T-cell (primary cell): ENCODE measurements at regions not wholly inside any gene's neighbourhood (a gene's known extent, or its start where the extent isn't known, plus 50 kb on each side); places are given as distances from the start of the nearest gene placed in this dataset.

Experiments used
- ATAC-seq, 4 experiments: fragments of 200-7000 bp in 3 of 4; fragments of 150-1000 bp in 1 of 4; cut with Tn5 transposase; replicated peaks in 1 of 4; 1 replicate in 3 of 4; 2 replicates in 1 of 4; pipeline ENCODE4 v1.10.0; 2021; ENCODE audit warnings: moderate library complexity in 3 of 4, mild to moderate bottlenecking in 2 of 4, moderate number of reproducible peaks in 1 of 4
- CTCF ChIA-PET, 2 donors: fragments of 300-600 bp; sonication (Branson Sonifier 250); formaldehyde crosslinking; loops; one replicate each; lab custom pipeline; 2022; ENCODE audit warnings: antibody characterized with exemption in 2 of 2; lab: Charles Lee
- POLR2A ChIA-PET, 2 donors: fragments of 300-600 bp; sonication (Branson Sonifier 250); formaldehyde crosslinking; loops; one replicate each; lab custom pipeline; 2022; ENCODE audit warnings: antibody characterized with exemption in 2 of 2; lab: Charles Lee
- DNase-seq, 35 experiments: peaks; one replicate each; pipeline versions ENCODE4 v3.0.0 to v3.0.0-alpha.2; 2013 to 2023
- H3K27ac ChIP-seq: one replicate; pipeline ENCODE4 v1.5.1; 2013; ENCODE audit warnings: low read length
- H3K27me3 ChIP-seq, 2 experiments: replicated peaks in 1 of 2; 1 replicate in 1 of 2; 2 replicates in 1 of 2; pipeline versions ENCODE4 v1.6.1 to v1.7.0; 2013; ENCODE audit warnings: low read length in 1 of 2, mixed read lengths in 1 of 2; ENCODE audit not compliant: control insufficient read depth in 2 of 2, insufficient read depth in 2 of 2; ENCODE audit errors: extremely low read depth in 1 of 2
- H3K36me3 ChIP-seq, 2 donors: 1 replicate in 1 of 2; 2 replicates in 1 of 2; pipeline versions ENCODE4 v1.6.1 to v1.7.0; 2013; ENCODE audit warnings: low read length in 1 of 2; ENCODE audit not compliant: control insufficient read depth in 2 of 2, insufficient read depth in 1 of 2; ENCODE audit errors: extremely low read depth in 1 of 2
- H3K4me1 ChIP-seq, 2 experiments: 1 replicate in 1 of 2; 2 replicates in 1 of 2; pipeline versions ENCODE4 v1.6.1 to v1.7.0; 2013; ENCODE audit warnings: low read length in 2 of 2, mixed read lengths in 1 of 2; ENCODE audit not compliant: insufficient read depth in 2 of 2, control insufficient read depth in 1 of 2; ENCODE audit errors: extremely low read depth in 1 of 2
- H3K4me3 ChIP-seq, 2 donors: 1 replicate in 1 of 2; 2 replicates in 1 of 2; pipeline versions ENCODE4 v1.5.1 to v1.7.0; 2013; ENCODE audit warnings: mild to moderate bottlenecking in 2 of 2, low read length in 1 of 2, moderate library complexity in 1 of 2; ENCODE audit not compliant: control insufficient read depth in 1 of 2; ENCODE audit errors: extremely low read depth in 1 of 2
- H3K9me3 ChIP-seq: 2 replicates; pipeline ENCODE4 v1.7.0; 2013
- H3K27ac Mint-ChIP-seq, 2 donors: one replicate each; pipeline ENCODE4 v1.8.0; 2020 to 2021; ENCODE audit warnings: mild to moderate bottlenecking in 2 of 2, mixed read lengths in 2 of 2
- H3K27me3 Mint-ChIP-seq, 2 donors: one replicate each; pipeline ENCODE4 v1.8.0; 2021 to 2022; ENCODE audit warnings: mixed read lengths in 2 of 2
- H3K36me3 Mint-ChIP-seq: one replicate; pipeline ENCODE4 v1.8.0; 2021; ENCODE audit warnings: mixed read lengths
- H3K4me1 Mint-ChIP-seq, 3 donors: one replicate each; pipeline ENCODE4 v1.8.0; 2020 to 2022; ENCODE audit warnings: mixed read lengths in 3 of 3, mild to moderate bottlenecking in 1 of 3
- H3K4me3 Mint-ChIP-seq, 3 donors: one replicate each; pipeline ENCODE4 v1.8.0; 2020 to 2022; ENCODE audit warnings: mild to moderate bottlenecking in 3 of 3, mixed read lengths in 3 of 3, moderate library complexity in 3 of 3
- H3K9me3 Mint-ChIP-seq, 3 donors: one replicate each; pipeline ENCODE4 v1.8.0; 2020 to 2022; ENCODE audit warnings: mixed read lengths in 3 of 3
- WGBS: methylation state at CpG from one replicate; pipeline ENCODE4 v1.1.5; 2013; ENCODE audit warnings: missing lambda C conversion rate; ENCODE audit not compliant: insufficient coverage; 5-methylcytosine and 5-hydroxymethylcytosine counted together

DNA sequence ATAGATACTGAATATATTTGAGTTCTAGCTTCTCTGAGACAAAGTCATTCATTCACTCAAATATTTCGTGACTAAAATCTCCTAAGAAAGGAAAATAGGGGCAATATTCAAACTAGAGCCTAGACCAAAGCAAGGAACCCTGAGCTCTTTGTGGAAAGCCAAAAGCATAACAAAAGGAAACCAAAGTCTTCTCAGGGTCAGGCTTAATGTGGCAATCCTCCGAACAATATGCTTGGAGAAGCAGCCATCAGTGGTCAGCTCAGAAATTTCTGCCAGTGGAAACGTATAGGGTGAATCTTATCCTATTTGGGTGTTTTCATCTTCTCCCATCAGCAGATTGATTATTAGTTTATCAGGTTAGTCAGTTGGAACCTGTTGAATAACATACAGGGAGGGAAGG lies 151.3 kb upstream of the SLC13A1 start:
- Histone ChIP-seq H3K27me3 (no peaks in the 10 kb centered on the region), H3K27ac (no peak overlapping the region), H3K4me1 (no peaks in the 10 kb centered on the region), H3K4me3 (no peak overlapping the region), H3K36me3 (no peaks in the 10 kb centered on the region), H3K9me3 (no peaks in the 10 kb centered on the region)
- no peaks in the 10 kb centered on the region for H3K27me3 Mint-ChIP-seq
- H3K27ac Mint-ChIP-seq, result no peak overlapping the region
- H3K4me1 Mint-ChIP-seq, result no peaks in the 10 kb centered on the region
- H3K36me3 Mint-ChIP-seq, result no peaks in the 10 kb centered on the region
- DNase-seq, result no peak
- ChIA-PET CTCF (no interaction called here), POLR2A (no interaction called here)
- H3K4me3 Mint-ChIP-seq, result no peak overlapping the region
- H3K9me3 Mint-ChIP-seq, result peaks cover 0 to 4% (median 0%) of the 10 kb centered on the region in 3 donors
- no peak for ATAC-seq
- 100% methylated on average over 1 of the region's 3 CpGs for WGBS

DNA sequence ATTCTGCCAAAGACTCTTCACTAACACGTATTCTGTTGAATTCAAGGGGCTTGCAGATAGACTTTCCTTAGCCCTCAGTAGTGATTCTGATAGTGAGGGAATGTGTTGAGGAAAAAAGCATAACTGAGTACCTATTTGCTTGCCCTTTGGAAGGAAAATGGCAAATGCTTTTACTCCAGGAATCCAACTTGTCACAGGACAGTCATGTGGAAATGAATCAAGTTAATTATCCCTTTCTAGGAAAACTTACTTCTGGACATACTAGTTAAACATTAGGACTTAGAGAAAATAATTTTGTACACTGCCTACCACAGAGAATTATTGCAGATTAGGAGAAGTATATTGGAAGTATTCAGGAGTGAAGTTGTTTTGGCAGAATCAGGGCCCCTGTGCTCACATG lies 148.9 kb upstream of the SLC13A1 start:
- WGBS, result no CpG with 5 or more reads among the region's 1 CpG
- Mint-ChIP-seq H3K27ac (no peak overlapping the region), H3K9me3 (peaks cover 0 to 7% (median 0%) of the 10 kb centered on the region in 3 donors), H3K27me3 (no peaks in the 10 kb centered on the region), H3K4me1 (no peaks in the 10 kb centered on the region), H3K36me3 (no peaks in the 10 kb centered on the region), H3K4me3 (no peak overlapping the region)
- no peaks in the 10 kb centered on the region for H3K4me1 ChIP-seq
- no peak overlapping the region for H3K4me3 ChIP-seq
- no peaks in the 10 kb centered on the region for H3K9me3 ChIP-seq
- H3K27me3 ChIP-seq, result no peaks in the 10 kb centered on the region
- POLR2A ChIA-PET, result no interaction called here
- DNase-seq (no peak), ATAC-seq (no peak)
- no peak overlapping the region for H3K27ac ChIP-seq
- CTCF ChIA-PET, result no interaction called here
- H3K36me3 ChIP-seq, result no peaks in the 10 kb centered on the region

DNA sequence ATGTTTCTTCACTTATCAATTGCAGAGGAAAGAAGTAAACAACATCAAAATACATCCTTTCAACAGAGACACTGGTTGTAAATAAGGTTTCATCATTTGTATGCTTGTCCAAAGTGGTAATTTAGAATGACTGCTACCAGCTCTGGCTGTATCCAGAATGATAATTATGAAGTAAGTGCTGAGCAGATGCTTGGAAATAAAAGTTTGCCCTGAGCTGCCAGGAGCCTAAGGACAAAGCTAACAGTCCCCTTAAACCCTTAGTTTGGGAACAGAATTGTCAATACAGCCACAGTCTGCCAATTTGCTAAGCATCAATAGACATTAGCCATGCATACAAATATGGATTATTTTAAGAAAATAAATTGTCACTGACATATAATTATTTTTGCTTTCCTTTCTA lies 147.0 kb upstream of the SLC13A1 start:
- DNase-seq (no peak), ATAC-seq (no peak)
- no peaks in the 10 kb centered on the region for H3K27me3 Mint-ChIP-seq
- H3K9me3 Mint-ChIP-seq, result peaks cover 0 to 7% (median 0%) of the 10 kb centered on the region in 3 donors
- no peaks in the 10 kb centered on the region for H3K36me3 Mint-ChIP-seq
- H3K4me3 Mint-ChIP-seq, result no peak overlapping the region
- H3K4me1 ChIP-seq, result no peaks in the 10 kb centered on the region
- CTCF ChIA-PET, result interaction anchor here in 1 of 2 donors (0.6 kb wide), 1 partner anchor 169 kb away, joined by 3 read pairs; no protein-coding TSS in a partner anchor
- POLR2A ChIA-PET, result no interaction called here
- no peaks in the 10 kb centered on the region for H3K27me3 ChIP-seq
- no peak overlapping the region for H3K27ac Mint-ChIP-seq
- no peak overlapping the region for H3K4me3 ChIP-seq
- H3K36me3 ChIP-seq, result no peaks in the 10 kb centered on the region
- H3K9me3 ChIP-seq, result no peaks in the 10 kb centered on the region
- no peaks in the 10 kb centered on the region for H3K4me1 Mint-ChIP-seq
- no peak overlapping the region for H3K27ac ChIP-seq

DNA sequence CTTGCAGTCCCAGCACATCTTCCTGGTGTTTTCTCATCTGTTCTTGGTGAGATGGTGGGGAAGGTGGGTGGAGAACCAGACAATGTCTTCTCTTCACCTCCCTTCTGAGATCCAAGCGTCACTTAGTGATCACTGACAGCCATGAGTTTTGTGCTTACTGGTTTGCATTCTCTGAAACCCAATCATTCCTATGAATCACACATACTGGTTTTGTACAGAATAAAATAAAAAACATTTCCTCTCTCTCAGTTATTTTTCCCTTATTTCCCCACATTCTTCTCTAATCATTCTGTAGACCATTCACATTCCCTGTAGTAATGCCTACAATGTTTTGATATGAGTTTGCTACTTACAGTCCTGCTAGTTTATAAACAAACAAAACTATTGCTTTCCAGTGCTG lies 143.8 kb upstream of the SLC13A1 start:
- Mint-ChIP-seq H3K9me3 (peaks cover 8 to 15% (median 9%) of the 10 kb centered on the region in 3 donors), H3K4me3 (no peak overlapping the region), H3K27ac (no peak overlapping the region), H3K27me3 (no peaks in the 10 kb centered on the region), H3K4me1 (no peaks in the 10 kb centered on the region), H3K36me3 (no peaks in the 10 kb centered on the region)
- H3K9me3 ChIP-seq, result no peaks in the 10 kb centered on the region
- CTCF ChIA-PET, result no interaction called here
- no peaks in the 10 kb centered on the region for H3K4me1 ChIP-seq
- H3K4me3 ChIP-seq, result no peak overlapping the region
- POLR2A ChIA-PET, result no interaction called here
- H3K36me3 ChIP-seq, result no peaks in the 10 kb centered on the region
- H3K27ac ChIP-seq, result no peak overlapping the region
- no peak for ATAC-seq
- no peak for DNase-seq
- H3K27me3 ChIP-seq, result no peaks in the 10 kb centered on the region
- WGBS, result 86% methylated on average over 1 of the region's 1 CpG

- no peaks in the 10 kb centered on the region for H3K36me3 ChIP-seq
- H3K27me3 Mint-ChIP-seq, result no peaks in the 10 kb centered on the region
- H3K9me3 ChIP-seq, result no peaks in the 10 kb centered on the region
These were observed 141.3 kb upstream of the SLC13A1 start for GRCh38 chr7:123341102-123341501.

GRCh38 chr7:123338688-123339087 lies 138.9 kb upstream of the SLC13A1 start:
- H3K4me3 Mint-ChIP-seq, result no peak overlapping the region
- H3K27ac ChIP-seq, result no peak overlapping the region
- ChIA-PET CTCF (no interaction called here), POLR2A (no interaction called here)
- no peaks in the 10 kb centered on the region for H3K9me3 ChIP-seq
- no peaks in the 10 kb centered on the region for H3K4me1 Mint-ChIP-seq
- H3K4me3 ChIP-seq, result no peak overlapping the region
- no peaks in the 10 kb centered on the region for H3K27me3 Mint-ChIP-seq
- H3K27ac Mint-ChIP-seq, result no peak overlapping the region
- peaks cover 10 to 18% (median 11%) of the 10 kb centered on the region in 3 donors for H3K9me3 Mint-ChIP-seq
- DNase-seq (no peak), ATAC-seq (no peak)
- H3K27me3 ChIP-seq, result no peaks in the 10 kb centered on the region
- no peaks in the 10 kb centered on the region for H3K36me3 ChIP-seq
- H3K36me3 Mint-ChIP-seq, result no peaks in the 10 kb centered on the region
- H3K4me1 ChIP-seq, result no peaks in the 10 kb centered on the region

More at GRCh38 chr7:123341102-123341501, 141.3 kb upstream of the SLC13A1 start:
- Histone ChIP-seq H3K27me3 (no peaks in the 10 kb centered on the region), H3K27ac (no peak overlapping the region), H3K4me3 (no peak overlapping the region), H3K4me1 (no peaks in the 10 kb centered on the region)
- Mint-ChIP-seq H3K27ac (no peak overlapping the region), H3K36me3 (no peaks in the 10 kb centered on the region), H3K4me1 (no peaks in the 10 kb centered on the region), H3K9me3 (peaks cover 9 to 15% (median 11%) of the 10 kb centered on the region in 3 donors), H3K4me3 (no peak overlapping the region)
- CTCF ChIA-PET, result no interaction called here
- POLR2A ChIA-PET, result no interaction called here
- DNase-seq (no peak), ATAC-seq (no peak)
- WGBS, result no CpG with 5 or more reads among the region's 1 CpG

- Histone ChIP-seq H3K9me3 (no peaks in the 10 kb centered on the region), H3K4me3 (no peak overlapping the region), H3K36me3 (no peaks in the 10 kb centered on the region), H3K27ac (no peak overlapping the region), H3K27me3 (peaks cover 0 to 3% of the 10 kb centered on the region in 2 experiments), H3K4me1 (no peaks in the 10 kb centered on the region)
- DNase-seq, result no peak
- H3K27me3 Mint-ChIP-seq, result no peaks in the 10 kb centered on the region
- ChIA-PET CTCF (no interaction called here), POLR2A (no interaction called here)
- H3K9me3 Mint-ChIP-seq, result peaks cover 11 to 19% (median 15%) of the 10 kb centered on the region in 3 donors
- no peak overlapping the region for H3K4me3 Mint-ChIP-seq
- no peaks in the 10 kb centered on the region for H3K4me1 Mint-ChIP-seq
- H3K27ac Mint-ChIP-seq, result no peak overlapping the region
- WGBS, result 67% methylated on average over 4 of the region's 4 CpGs
- H3K36me3 Mint-ChIP-seq, result no peaks in the 10 kb centered on the region
- ATAC-seq, result no peak
These were observed 130.3 kb upstream of the SLC13A1 start for GRCh38 chr7:123329988-123330643.
